HEK293 (cell line): ENCODE measurements at regions not wholly inside any gene's neighbourhood (a gene's known extent, or its start where the extent isn't known, plus 50 kb on each side); places are given as distances from the start of the nearest gene placed in this dataset.

Source experiments
- CTCF ChIA-PET: fragments of 350-600 bp; formaldehyde crosslinking; extraction: SDS; loops from one replicate; lab custom pipeline; 2021; ENCODE audit warnings: antibody characterized with exemption; lab: Yijun Ruan, JAX
- POLR2A ChIA-PET: fragments of 300-600 bp; formaldehyde crosslinking; extraction: SDS; loops from one replicate; lab custom pipeline; 2020; ENCODE audit warnings: antibody characterized with exemption, inconsistent platforms; lab: Yijun Ruan, JAX
- H3K27ac ChIP-seq: fragments of 200-500 bp; sonication (Bioruptor generic); 2 replicates; pipeline ENCODE4 v1.5.1; 2014; ENCODE audit warnings: low read depth, low read length, control low read depth, inconsistent platforms; ENCODE audit errors: extremely low read depth
- H3K36me3 ChIP-seq, 2 experiments: fragments of 200-500 bp in 1 of 2; sonication (Bioruptor generic) in 1 of 2; 1 replicate in 1 of 2; 2 replicates in 1 of 2; pipeline ENCODE4 v1.5.1; 2014 to 2017; ENCODE audit warnings: inconsistent platforms in 2 of 2, low read length in 2 of 2; ENCODE audit not compliant: control insufficient read depth in 2 of 2, insufficient read depth in 1 of 2
- H3K4me1 ChIP-seq: fragments of 200-500 bp; sonication (Bioruptor generic); 2 replicates; pipeline ENCODE4 v1.5.1; 2014; ENCODE audit warnings: mild to moderate bottlenecking, low read length, inconsistent platforms; ENCODE audit not compliant: control insufficient read depth, insufficient read depth
- H3K4me3 ChIP-seq: 2 replicates; pipeline ENCODE4 v1.5.1; 2011; ENCODE audit warnings: low read depth, mild to moderate bottlenecking, control low read depth, low read length, moderate library complexity
- H3K9me3 ChIP-seq: fragments of 200-500 bp; sonication (Bioruptor generic); 2 replicates; pipeline ENCODE4 v1.5.1; 2014; ENCODE audit warnings: low read depth, low read length, inconsistent platforms; ENCODE audit not compliant: control insufficient read depth, insufficient read depth
- ATF2 ChIP-seq: fragments of 450-650 bp; formaldehyde crosslinking; IDR thresholded peaks from 2 replicates; pipeline ENCODE4 v1.5.1; 2016; ENCODE audit warnings: missing biosample characterization, missing genetic modification characterization, low read depth
- BCL11B ChIP-seq: fragments of 450-650 bp; formaldehyde crosslinking; IDR thresholded peaks from 2 replicates; pipeline ENCODE4 v1.5.1; 2016; ENCODE audit warnings: low read depth, missing biosample characterization, missing genetic modification characterization
- KLF16 ChIP-seq: fragments of 450-650 bp; formaldehyde crosslinking; IDR thresholded peaks from 2 replicates; pipeline ENCODE4 v1.5.1; 2017; ENCODE audit warnings: missing biosample characterization, missing genetic modification characterization
- MEIS1 ChIP-seq: sonication (generic); formaldehyde crosslinking; IDR thresholded peaks from 2 replicates; pipeline ENCODE4 v1.8.1; 2022; ENCODE audit warnings: missing genetic modification reagents, mild to moderate bottlenecking, borderline replicate concordance
- OSR2 ChIP-seq: fragments of 450-650 bp; formaldehyde crosslinking; IDR thresholded peaks from 2 replicates; pipeline ENCODE4 v1.5.1; 2016; ENCODE audit warnings: missing biosample characterization, missing genetic modification characterization
- REPIN1 ChIP-seq: fragments of 450-650 bp; formaldehyde crosslinking; IDR thresholded peaks from 2 replicates; pipeline ENCODE4 v1.5.1; 2017; ENCODE audit warnings: missing biosample characterization, missing genetic modification characterization, low read depth
- SP7 ChIP-seq: fragments of 450-650 bp; formaldehyde crosslinking; IDR thresholded peaks from 2 replicates; pipeline ENCODE4 v1.5.1; 2016; ENCODE audit warnings: missing biosample characterization, missing genetic modification characterization
- ZBTB8A ChIP-seq: fragments of 450-650 bp; formaldehyde crosslinking; IDR thresholded peaks from 2 replicates; pipeline ENCODE4 v1.5.1; 2016; ENCODE audit warnings: missing biosample characterization, missing genetic modification characterization
- ZNF155 ChIP-seq: fragments of 450-650 bp; formaldehyde crosslinking; IDR thresholded peaks from 2 replicates; pipeline ENCODE4 v1.5.1; 2016; ENCODE audit warnings: missing biosample characterization, missing genetic modification characterization
- ZNF223 ChIP-seq: fragments of 450-650 bp; formaldehyde crosslinking; IDR thresholded peaks from 2 replicates; pipeline ENCODE4 v1.5.1; 2016; ENCODE audit warnings: missing biosample characterization, missing genetic modification characterization
- ZNF324 ChIP-seq: fragments of 450-650 bp; formaldehyde crosslinking; IDR thresholded peaks from 2 replicates; pipeline ENCODE4 v1.5.1; 2016; ENCODE audit warnings: missing biosample characterization, missing genetic modification characterization
- ZNF335 ChIP-seq: fragments of 450-650 bp; formaldehyde crosslinking; conservative IDR thresholded peaks from 2 replicates; pipeline ENCODE4 v1.5.1; 2016; ENCODE audit warnings: missing biosample characterization, missing genetic modification characterization
- ZNF473 ChIP-seq: fragments of 450-650 bp; formaldehyde crosslinking; IDR thresholded peaks from 2 replicates; pipeline ENCODE4 v1.5.1; 2017; ENCODE audit warnings: missing biosample characterization, missing genetic modification characterization
- ZNF530 ChIP-seq: fragments of 450-650 bp; formaldehyde crosslinking; IDR thresholded peaks from 2 replicates; pipeline ENCODE4 v1.5.1; 2016; ENCODE audit warnings: low read depth, missing biosample characterization, missing genetic modification characterization
- ZNF548 ChIP-seq: fragments of 450-650 bp; formaldehyde crosslinking; IDR thresholded peaks from 2 replicates; pipeline ENCODE4 v1.5.1; 2016; ENCODE audit warnings: missing biosample characterization, missing genetic modification characterization
- ZNF558 ChIP-seq: fragments of 450-650 bp; formaldehyde crosslinking; IDR thresholded peaks from 2 replicates; pipeline ENCODE4 v1.5.1; 2016; ENCODE audit warnings: missing biosample characterization, missing genetic modification characterization
- ZNF561 ChIP-seq: fragments of 450-650 bp; IDR thresholded peaks from 2 replicates; pipeline ENCODE4 v1.5.1; 2018; ENCODE audit warnings: missing biosample characterization, missing genetic modification characterization, borderline replicate concordance
- ZNF623 ChIP-seq: fragments of 450-650 bp; formaldehyde crosslinking; IDR thresholded peaks from 2 replicates; pipeline ENCODE4 v1.5.1; 2016; ENCODE audit warnings: missing biosample characterization, missing genetic modification characterization
- ZNF707 ChIP-seq: fragments of 450-650 bp; formaldehyde crosslinking; IDR thresholded peaks from 2 replicates; pipeline ENCODE4 v1.5.1; 2016; ENCODE audit warnings: missing biosample characterization, missing genetic modification characterization
- ZNF76 ChIP-seq: fragments of 450-650 bp; formaldehyde crosslinking; IDR thresholded peaks from 2 replicates; pipeline ENCODE4; 2016; ENCODE audit warnings: low read depth, missing biosample characterization, missing genetic modification characterization, borderline replicate concordance
- TF ChIP-seq, protein P1 (sequence below): fragments of 450-650 bp; formaldehyde crosslinking; optimal IDR thresholded peaks from 2 replicates; pipeline ENCODE3; 2016; ENCODE audit warnings: missing biosample characterization, mild to moderate bottlenecking, missing genetic modification characterization
- TF ChIP-seq, protein P2 (sequence below): fragments of 450-650 bp; formaldehyde crosslinking; IDR thresholded peaks from 2 replicates; pipeline ENCODE4 v1.5.1; 2016; ENCODE audit warnings: missing biosample characterization, missing genetic modification characterization
- TF ChIP-seq, protein P3 (sequence below): fragments of 450-650 bp; formaldehyde crosslinking; IDR thresholded peaks from 2 replicates; pipeline ENCODE4 v1.5.1; 2017; ENCODE audit warnings: missing biosample characterization, missing genetic modification characterization

GRCh38 chr3:110973263-110973895, 98.2 kb upstream of the NECTIN3 start (continued):
- TF ChIP-seq ZNF155 (tag by site-specific recombination) (no peak), ZNF473 (tag by site-specific recombination) (no peak), OSR2 (tag by site-specific recombination) (no peak), KLF16 (tag by site-specific recombination) (no peak)

GRCh38 chr3:110974902-110975301, 96.7 kb upstream of the NECTIN3 start:
- ChIA-PET POLR2A (no interaction called here), CTCF (no interaction called here)
- no peak for TF ChIP-seq REPIN1 (tag by site-specific recombination)
- TF ChIP-seq ZNF707 = no peak
- no peak for TF ChIP-seq ZNF76
- TF ChIP-seq ZNF561 (tag by site-specific recombination) = no peak
- no peak for TF ChIP-seq ZNF623 (tag by site-specific recombination)
- no peaks in the 10 kb centered on the region for H3K36me3 ChIP-seq
- no peaks in the 10 kb centered on the region for H3K4me1 ChIP-seq
- no peak overlapping the region for H3K4me3 ChIP-seq
- H3K9me3 ChIP-seq = no peaks in the 10 kb centered on the region
- no peak overlapping the region for H3K27ac ChIP-seq

GRCh38 chr3:110984456-110985250, 87.0 kb upstream of the NECTIN3 start:
- H3K9me3 ChIP-seq = no peaks in the 10 kb centered on the region
- ChIA-PET POLR2A (no interaction called here), CTCF (no interaction called here)
- TF ChIP-seq, protein P1, sequence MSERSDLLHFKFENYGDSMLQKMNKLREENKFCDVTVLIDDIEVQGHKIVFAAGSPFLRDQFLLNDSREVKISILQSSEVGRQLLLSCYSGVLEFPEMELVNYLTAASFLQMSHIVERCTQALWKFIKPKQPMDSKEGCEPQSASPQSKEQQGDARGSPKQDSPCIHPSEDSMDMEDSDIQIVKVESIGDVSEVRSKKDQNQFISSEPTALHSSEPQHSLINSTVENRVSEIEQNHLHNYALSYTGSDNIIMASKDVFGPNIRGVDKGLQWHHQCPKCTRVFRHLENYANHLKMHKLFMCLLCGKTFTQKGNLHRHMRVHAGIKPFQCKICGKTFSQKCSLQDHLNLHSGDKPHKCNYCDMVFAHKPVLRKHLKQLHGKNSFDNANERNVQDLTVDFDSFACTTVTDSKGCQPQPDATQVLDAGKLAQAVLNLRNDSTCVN (tag by site-specific recombination) = no peak
- TF ChIP-seq, protein P2, sequence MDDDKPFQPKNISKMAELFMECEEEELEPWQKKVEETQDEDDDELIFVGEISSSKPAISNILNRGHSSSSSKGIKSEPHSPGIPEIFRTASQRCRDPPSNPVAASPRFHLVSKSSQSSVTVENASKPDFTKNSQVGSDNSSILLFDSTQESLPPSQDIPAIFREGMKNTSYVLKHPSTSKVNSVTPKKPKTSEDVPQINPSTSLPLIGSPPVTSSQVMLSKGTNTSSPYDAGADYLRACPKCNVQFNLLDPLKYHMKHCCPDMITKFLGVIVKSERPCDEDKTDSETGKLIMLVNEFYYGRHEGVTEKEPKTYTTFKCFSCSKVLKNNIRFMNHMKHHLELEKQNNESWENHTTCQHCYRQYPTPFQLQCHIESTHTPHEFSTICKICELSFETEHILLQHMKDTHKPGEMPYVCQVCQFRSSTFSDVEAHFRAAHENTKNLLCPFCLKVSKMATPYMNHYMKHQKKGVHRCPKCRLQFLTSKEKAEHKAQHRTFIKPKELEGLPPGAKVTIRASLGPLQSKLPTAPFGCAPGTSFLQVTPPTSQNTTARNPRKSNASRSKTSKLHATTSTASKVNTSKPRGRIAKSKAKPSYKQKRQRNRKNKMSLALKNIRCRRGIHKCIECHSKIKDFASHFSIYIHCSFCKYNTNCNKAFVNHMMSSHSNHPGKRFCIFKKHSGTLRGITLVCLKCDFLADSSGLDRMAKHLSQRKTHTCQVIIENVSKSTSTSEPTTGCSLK (tag by site-specific recombination) = no peak
- TF ChIP-seq ZNF335 (tag by site-specific recombination) (no peak), ZBTB8A (tag by site-specific recombination) (no peak), ZNF558 (tag by site-specific recombination) (no peak), ZNF223 (tag by site-specific recombination) (no peak), SP7 (tag by site-specific recombination) (no peak), ZNF548 (tag by site-specific recombination) (no peak), ZNF324 (tag by site-specific recombination) (no peak), ATF2 (tag by site-specific recombination) (no peak), MEIS1 (CRISPR knock-in tag) (no peak), ZNF530 (no peak), BCL11B (tag by site-specific recombination) (no peak)
- TF ChIP-seq, protein P3, sequence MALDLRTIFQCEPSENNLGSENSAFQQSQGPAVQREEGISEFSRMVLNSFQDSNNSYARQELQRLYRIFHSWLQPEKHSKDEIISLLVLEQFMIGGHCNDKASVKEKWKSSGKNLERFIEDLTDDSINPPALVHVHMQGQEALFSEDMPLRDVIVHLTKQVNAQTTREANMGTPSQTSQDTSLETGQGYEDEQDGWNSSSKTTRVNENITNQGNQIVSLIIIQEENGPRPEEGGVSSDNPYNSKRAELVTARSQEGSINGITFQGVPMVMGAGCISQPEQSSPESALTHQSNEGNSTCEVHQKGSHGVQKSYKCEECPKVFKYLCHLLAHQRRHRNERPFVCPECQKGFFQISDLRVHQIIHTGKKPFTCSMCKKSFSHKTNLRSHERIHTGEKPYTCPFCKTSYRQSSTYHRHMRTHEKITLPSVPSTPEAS = no peak
- TF ChIP-seq, all 188 proteins: peak for 0
- H3K36me3 ChIP-seq = no peaks in the 10 kb centered on the region
- H3K4me3 ChIP-seq = no peak overlapping the region
- no peaks in the 10 kb centered on the region for H3K4me1 ChIP-seq
- H3K27ac ChIP-seq = no peak overlapping the region
